Astrocyte of the spinal cord (primary cell): ENCODE measurements at regions not wholly inside any gene's neighbourhood (a gene's known extent, or its start where the extent isn't known, plus 50 kb on each side); places are given as distances from the start of the nearest gene placed in this dataset.

Experiments used
- DNase-seq: peaks from one replicate; pipeline ENCODE4 v3.0.0; 2011; ENCODE audit warnings: low read depth, low spot score
- H3K4me3 ChIP-seq: 2 replicates; pipeline ENCODE4 v1.5.1; 2011; ENCODE audit warnings: low read depth, mild to moderate bottlenecking, low read length, moderate library complexity
- CTCF ChIP-seq: IDR thresholded peaks from 2 replicates; pipeline ENCODE4 v1.5.1; 2012; ENCODE audit warnings: low read depth, mild to moderate bottlenecking, low read length, inconsistent platforms
- in situ Hi-C: cut with HindIII; loops from 2 replicates; pipeline ENCODE4 v1.10.0; 2017; ENCODE audit warnings: low sequenced_read_pairs

GRCh38 chr3:144652573-144652972 lies 681.0 kb downstream of the DIPK2A start:
- H3K4me3 ChIP-seq = no peak overlapping the region
- no peak for DNase-seq
- in situ Hi-C loops = no loop called here
- no peak for TF ChIP-seq CTCF

GRCh38 chr3:144655423-144655822 lies 683.8 kb downstream of the DIPK2A start:
- H3K4me3 ChIP-seq = no peak overlapping the region
- in situ Hi-C loops = no loop called here
- no peak for DNase-seq
- no peak for TF ChIP-seq CTCF

- DNase-seq = no peak
- TF ChIP-seq CTCF = no peak
- no peak overlapping the region for H3K4me3 ChIP-seq
- in situ Hi-C loops = no loop called here
These were observed 688.6 kb downstream of the DIPK2A start for GRCh38 chr3:144660186-144660585.

- DNase-seq = no peak
- H3K4me3 ChIP-seq = no peak overlapping the region
- in situ Hi-C loops = no loop called here
- TF ChIP-seq CTCF = no peak
These were observed 691.1 kb downstream of the DIPK2A start for GRCh38 chr3:144662729-144663128.

- in situ Hi-C loops = no loop called here
- DNase-seq = no peak
- no peak for TF ChIP-seq CTCF
- H3K4me3 ChIP-seq = no peak overlapping the region
These were observed 692.1 kb downstream of the DIPK2A start for GRCh38 chr3:144663456-144664436.

GRCh38 chr3:144665567-144666053 lies 694.0 kb downstream of the DIPK2A start:
- no peak for TF ChIP-seq CTCF
- in situ Hi-C loops = no loop called here

More at GRCh38 chr3:144665567-144666053, 694.0 kb downstream of the DIPK2A start:
- H3K4me3 ChIP-seq = no peak overlapping the region
- DNase-seq = no peak
